Fibroblast of peridontal ligament (primary cell): ENCODE measurements at regions not wholly inside any gene's neighbourhood (a gene's known extent, or its start where the extent isn't known, plus 50 kb on each side); places are given as distances from the start of the nearest gene placed in this dataset.
"Not testable (repeated sequence)": the region's sequence is repeated elsewhere in the genome, so short reads cannot be mapped to it uniquely, and the experiment has no call there.

Experiments
- DNase-seq: peaks from one replicate; pipeline ENCODE4 v3.0.0-alpha.2; 2010; ENCODE audit errors: extremely low read depth

GRCh38 chr5:145658435-145658834 is 176.7 kb downstream of the PRELID2 start:
- no peak for DNase-seq

GRCh38 chr5:145652700-145653099 is 182.4 kb downstream of the PRELID2 start:
- DNase-seq, result not testable (repeated sequence)

- DNase-seq, result peak; percentile 61
These were observed 188.0 kb downstream of the PRELID2 start for GRCh38 chr5:145647137-145647536.

DNA sequence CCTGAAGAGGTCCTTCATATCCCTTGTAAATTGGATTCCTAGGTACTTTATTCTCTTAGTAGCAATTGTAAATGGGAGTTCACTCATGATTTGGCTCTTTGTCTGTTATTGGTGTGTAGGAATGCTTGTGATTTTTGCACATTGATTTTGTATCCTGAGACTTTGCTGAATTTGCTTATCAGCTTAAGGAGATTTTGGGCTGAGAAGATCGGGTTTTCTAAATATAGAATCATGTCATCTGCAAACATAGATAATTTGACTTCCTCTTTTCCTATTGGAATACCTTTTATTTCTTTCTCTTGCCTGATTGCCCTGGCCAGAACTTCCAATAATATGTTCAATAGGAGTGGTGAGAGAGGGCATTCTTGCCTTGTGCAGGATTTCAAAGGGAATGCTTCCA is 191.9 kb downstream of the PRELID2 start:
- not testable (repeated sequence) for DNase-seq

- peak; percentile 24 for DNase-seq
These were observed 197.7 kb downstream of the PRELID2 start for GRCh38 chr5:145637396-145637795.

DNA sequence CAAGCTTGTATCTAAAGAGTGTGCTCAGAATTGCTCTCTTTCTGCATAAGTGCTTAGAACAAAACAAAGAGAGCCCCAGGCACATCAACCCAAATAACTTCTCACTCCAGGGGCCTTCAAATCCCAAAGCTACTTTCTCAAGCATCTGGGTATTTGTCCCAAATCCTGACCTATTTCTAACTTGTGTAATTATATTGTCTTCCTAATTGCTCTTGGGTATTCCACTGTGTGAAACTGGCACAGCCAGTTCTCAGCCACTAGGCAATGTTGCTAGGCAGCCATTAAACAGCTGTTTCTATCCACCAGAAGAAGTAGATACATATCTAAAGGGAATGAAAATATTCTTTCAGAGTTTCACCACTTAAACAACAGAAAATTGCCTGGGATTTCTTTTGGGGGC is 198.8 kb downstream of the PRELID2 start:
- DNase-seq, result no peak

DNA sequence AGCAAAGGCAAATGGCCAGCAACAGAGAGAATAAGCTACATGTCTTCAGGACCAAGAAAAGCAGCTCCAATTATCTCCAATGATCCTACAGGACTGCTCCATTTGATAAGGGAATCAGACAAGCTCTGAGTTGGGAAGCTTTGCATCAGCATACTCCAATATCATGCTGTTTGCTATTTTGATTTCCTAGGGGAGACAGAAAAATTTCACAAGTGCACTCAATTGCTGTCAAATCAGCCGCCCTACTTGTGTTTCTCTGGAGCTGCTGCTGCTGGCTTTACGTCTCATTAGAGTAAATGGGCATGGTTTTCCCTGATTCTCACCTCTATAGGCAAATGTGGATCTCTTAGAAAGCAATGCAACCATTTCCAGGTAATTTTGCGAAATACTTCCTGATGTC is 201.7 kb downstream of the PRELID2 start:
- peak; percentile 15 for DNase-seq

GRCh38 chr5:145632701-145633100 is 202.4 kb downstream of the PRELID2 start:
- DNase-seq, result no peak

GRCh38 chr5:145629047-145629446 is 206.1 kb downstream of the PRELID2 start:
- DNase-seq, result no peak

GRCh38 chr5:145628525-145628924 is 206.6 kb downstream of the PRELID2 start:
- DNase-seq, result no peak

DNA sequence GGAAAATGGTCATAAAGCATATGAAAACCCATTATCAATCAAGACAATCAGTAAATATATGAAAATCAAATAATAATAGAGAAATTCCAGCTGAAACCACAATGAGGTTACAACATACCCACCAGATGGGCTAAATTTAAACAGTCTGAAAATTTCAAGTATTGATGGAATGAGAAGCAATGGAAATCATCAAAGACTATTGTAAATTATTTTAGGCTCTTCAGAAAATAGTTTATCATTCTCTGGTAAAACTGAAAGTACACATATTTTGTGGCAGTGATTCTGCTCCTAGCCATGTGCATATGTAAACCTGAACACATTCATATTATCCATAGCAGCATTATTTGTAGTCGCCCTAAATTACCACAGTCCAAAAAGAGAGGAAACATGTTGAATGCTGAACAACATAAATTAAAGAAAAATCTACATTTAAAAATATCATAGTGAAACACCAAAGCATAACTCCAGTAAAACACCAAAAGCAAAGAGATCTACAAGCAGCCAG is 215.3 kb downstream of the PRELID2 start:
- peak; percentile 62 for DNase-seq

DNA sequence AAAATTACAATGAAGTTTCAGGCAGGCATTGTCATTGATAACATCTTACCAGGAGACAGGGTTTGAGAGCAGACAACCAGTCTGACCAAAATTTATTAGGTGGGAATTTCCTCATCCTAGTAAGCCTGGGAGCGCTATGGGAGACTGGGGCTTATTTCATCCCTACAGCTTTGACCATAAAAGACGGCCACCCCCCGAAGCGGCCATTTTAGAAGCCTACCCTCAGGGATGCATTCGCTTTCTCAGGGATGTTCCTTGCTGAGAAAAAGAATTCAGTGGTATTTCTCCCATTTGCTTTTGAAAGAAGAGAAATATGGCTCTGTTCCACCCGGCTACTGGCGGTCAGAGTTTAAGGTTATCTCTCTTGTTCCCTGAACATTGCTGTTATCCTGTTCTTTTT is 218.4 kb downstream of the PRELID2 start:
- DNase-seq, result not testable (repeated sequence)

DNA sequence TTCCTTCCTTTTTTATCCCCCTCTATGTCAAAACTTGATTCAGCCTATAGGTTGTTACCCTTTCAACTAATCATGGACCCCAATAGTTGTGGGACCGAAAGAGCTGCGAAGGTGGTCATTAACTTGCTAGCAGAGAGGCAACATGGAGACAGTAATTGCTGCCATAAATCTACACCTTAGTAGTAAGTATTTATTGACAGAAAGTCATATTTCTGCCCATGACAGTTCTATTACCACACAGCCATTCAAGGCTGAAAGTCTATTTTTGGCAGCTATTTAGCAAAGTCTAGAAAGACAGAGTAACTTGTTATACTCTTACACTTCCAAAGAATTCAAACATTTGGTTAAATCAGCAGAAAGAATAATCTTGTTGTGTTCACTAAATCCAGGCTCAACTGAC is 236.2 kb downstream of the PRELID2 start:
- DNase-seq, result peak; percentile 32

DNA sequence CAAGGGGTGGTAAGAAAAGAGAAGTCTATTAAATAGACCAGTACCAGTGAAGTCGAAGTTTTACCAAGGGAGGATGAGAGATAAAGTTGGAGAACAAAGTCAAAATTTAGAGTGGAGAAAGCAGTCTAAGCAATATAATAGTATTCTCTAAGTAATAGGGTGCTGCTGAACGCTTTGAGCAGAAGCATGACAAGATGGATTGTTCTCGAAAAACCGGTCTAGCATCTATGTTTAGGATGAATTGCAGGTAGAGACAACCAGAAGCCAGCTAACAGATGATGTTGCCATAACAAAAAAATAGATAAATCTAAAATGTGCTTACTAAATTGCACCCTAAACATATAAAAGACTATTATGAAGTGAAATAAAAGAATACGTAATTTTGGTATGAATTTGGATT is 237.0 kb downstream of the PRELID2 start:
- DNase-seq, result no peak

- no peak for DNase-seq
These were observed 243.6 kb downstream of the PRELID2 start for GRCh38 chr5:145591578-145591977.

GRCh38 chr5:145589063-145589462 is 246.1 kb downstream of the PRELID2 start:
- no peak for DNase-seq

GRCh38 chr5:145588558-145588957 is 246.6 kb downstream of the PRELID2 start:
- no peak for DNase-seq

- DNase-seq, result no peak
These were observed 247.0 kb downstream of the PRELID2 start for GRCh38 chr5:145588113-145588512.

DNA sequence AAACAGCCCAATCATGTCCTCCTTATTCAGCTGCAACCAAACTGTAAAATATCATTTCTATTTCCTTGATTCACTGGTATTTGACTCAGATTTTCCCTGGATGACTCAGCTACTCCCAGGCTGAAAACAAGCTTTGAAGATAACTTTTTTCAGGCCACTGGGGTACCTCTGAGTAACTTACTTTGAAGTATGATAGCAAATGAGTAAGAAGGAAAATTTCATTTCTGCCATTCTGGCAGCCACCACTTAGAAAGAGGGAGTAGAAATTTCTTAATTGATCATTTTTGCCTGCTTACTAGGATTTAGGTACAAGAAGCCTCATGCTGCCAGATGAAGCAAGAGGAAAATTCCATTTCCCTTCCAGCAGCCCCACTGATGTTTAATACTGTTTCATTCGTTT is 247.4 kb downstream of the PRELID2 start:
- peak; percentile 90 for DNase-seq

GRCh38 chr5:145587308-145587672 is 247.9 kb downstream of the PRELID2 start:
- DNase-seq, result no peak

DNA sequence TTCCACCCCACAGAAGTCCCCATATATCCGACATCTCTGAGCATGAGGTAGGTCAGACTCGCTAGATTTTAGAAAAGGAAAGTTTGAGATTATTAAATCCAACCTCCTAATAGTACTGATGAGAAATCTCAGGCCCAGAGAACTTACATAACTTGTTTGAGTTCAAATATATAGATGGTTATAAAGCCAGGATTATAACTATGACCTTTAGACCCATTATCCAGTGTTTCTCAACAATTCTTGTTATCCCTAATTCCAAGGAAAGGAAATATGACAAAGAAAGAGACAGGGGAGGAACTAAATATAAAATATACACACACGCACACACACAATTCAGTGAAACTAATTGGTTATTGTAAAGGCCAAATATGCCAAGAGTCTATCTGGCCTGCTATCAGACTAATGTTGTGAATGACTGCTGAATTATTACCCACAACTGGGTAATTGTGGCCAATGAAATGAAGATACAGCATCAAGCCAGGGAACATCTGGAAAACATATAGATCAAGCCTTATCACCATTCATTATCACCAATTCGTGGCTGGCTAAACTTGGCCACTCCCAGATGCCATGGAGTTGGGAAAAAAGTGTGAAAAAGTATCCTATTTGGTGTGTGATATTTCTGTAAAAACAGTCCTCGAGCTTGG is 248.4 kb downstream of the PRELID2 start:
- DNase-seq, result no peak

DNA sequence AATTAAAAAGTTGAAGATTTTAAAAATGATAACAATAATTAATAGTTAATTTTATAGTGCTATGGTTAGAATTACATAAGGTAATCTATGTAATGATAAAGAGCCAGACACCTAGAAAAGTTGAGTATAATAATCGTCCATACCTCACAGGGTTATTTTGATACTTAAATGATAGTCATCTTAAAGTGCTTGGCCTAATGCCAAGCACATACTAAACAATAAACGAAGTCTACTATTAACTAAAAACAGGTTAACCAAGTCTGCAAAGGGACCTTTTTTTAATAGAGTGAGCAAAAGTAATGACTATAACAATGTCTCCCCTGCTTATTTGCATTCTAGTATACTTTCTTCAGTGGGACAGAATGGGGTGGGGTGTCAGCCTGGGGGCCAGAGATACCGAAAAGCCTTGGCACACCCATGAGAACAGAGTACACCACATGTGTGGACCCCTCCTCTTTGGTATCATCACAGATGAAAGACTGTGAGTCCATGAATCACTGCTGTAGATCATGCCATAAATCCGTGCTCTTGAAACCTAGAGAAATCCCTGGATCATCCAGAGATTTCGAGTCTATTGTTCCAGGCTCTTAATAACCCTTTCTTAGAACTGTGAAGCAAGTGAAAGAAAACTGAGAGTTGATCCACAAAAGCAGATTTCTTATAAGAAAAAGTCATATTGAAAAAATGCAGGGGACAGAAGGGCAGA is 249.5 kb downstream of the PRELID2 start:
- DNase-seq, result no peak

DNA sequence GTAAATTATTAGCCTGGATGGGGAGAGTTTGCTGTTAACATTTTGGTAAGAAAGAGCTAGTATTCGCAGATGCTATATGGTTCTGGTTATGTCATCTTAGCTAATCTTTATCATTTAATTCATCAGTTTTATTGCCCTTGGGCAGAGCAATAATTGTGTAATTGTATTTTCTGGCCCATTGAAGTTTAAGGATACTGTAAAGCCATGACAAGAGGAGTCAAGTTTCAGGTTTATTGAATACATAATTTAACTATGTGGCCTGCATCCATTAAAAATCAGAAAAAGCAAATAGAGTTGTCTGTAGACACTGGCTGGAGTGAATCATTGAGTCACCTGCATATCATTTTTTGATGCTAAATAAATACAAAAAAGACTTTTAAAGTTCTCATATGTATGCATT is 255.8 kb downstream of the PRELID2 start:
- DNase-seq, result no peak
